GM23248 (cell line): ENCODE measurements at regions not wholly inside any gene's neighbourhood (a gene's known extent, or its start where the extent isn't known, plus 50 kb on each side); places are given as distances from the start of the nearest gene placed in this dataset.

ENCODE experiments used
- EZH2 ChIP-seq: fragments of 200-600 bp; sonication (generic); IDR thresholded peaks from 2 replicates; pipeline ENCODE4 v1.6.1; 2018; ENCODE audit warnings: antibody characterized with exemption, mild to moderate bottlenecking; ENCODE audit not compliant: insufficient read depth, poor library complexity, severe bottlenecking
- EZH2phosphoT487 ChIP-seq: fragments of 200-600 bp; sonication (generic); IDR thresholded peaks from 2 replicates; pipeline ENCODE4 v1.6.1; 2018; ENCODE audit warnings: antibody characterized with exemption, moderate library complexity, mild to moderate bottlenecking, low read depth; ENCODE audit not compliant: insufficient read depth

- TF ChIP-seq EZH2 (no peak), EZH2phosphoT487 (no peak)
These were observed 472.2 kb upstream of the DPPA4 start for GRCh38 chr3:109809513-109809912.
